ENCODE measurements at regions not wholly inside any gene's neighbourhood (a gene's known extent, or its start where the extent isn't known, plus 50 kb on each side); places are given as distances from the start of the nearest gene placed in this dataset.

DNA sequence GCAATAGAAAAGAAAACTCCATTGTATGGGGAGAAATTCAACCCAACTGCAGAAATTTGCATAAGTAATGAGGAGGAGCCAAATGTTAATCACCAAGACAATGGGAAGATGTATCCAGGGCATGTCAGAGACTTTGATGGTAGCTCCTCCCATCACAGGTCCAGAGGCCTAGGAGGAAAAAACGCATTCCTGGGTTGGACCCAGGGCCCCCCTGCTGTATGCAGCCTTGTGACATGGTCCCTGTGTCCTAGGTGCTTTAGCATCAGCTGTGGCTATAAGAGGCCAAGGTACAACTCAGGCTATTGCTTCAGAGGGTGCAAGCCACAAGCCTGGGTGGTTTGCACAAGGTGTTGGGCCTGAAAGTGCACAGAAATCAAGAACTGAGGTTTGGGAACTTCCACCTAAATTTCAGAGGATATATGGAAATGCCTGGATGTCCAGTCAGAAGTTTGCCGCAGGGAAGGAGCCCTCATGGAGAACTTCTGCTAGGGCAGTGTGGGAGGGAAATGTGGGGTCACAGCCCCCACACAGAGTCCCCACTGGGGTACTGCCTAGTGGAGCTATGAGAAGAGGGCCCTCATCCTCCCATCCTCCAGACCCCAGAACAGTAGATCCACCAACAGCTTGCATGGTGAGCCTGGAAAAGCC is 162.3 kb downstream of the TGFB2 start:
- Histone ChIP-seq H3K36me3 (ENCODE audit: insufficient read depth, low read length) (no peaks in the 10 kb centered on the region), H3K79me2 (ENCODE audit: insufficient read depth, low read depth, low read length) (no peaks in the 10 kb centered on the region), H3K9me2 (ENCODE audit: insufficient read depth, low read length) (no peaks in the 10 kb centered on the region), H3K9me3 (ENCODE audit: low read length) (no peaks in the 10 kb centered on the region), H3K4me1 (ENCODE audit: insufficient read depth, low read length, poor library complexity, severe bottlenecking) (no peaks in the 10 kb centered on the region), H3K4me3 (ENCODE audit: low read depth, low read length, poor library complexity, severe bottlenecking) (no peak overlapping the region), H3K27ac (ENCODE audit: low read depth, low read length, poor library complexity, severe bottlenecking) (no peak overlapping the region), H4K20me1 (ENCODE audit: insufficient read depth, low read length) (no peaks in the 10 kb centered on the region), H2AFZ (ENCODE audit: low read length) (no peak overlapping the region), H3K4me2 (ENCODE audit: low read length) (no peak overlapping the region)
- intact Hi-C loops (cut with micrococcal nuclease; ENCODE audit: unreplicated experiment): no loop called here
- DNase-seq (ENCODE audit: low spot score): peak; percentile 2
- BruUV-seq (replicated peaks): no TSS peak
- ChIA-PET CTCF (ENCODE audit: unreplicated experiment) (no interaction called here), POLR2A (interaction anchor here (0.6 kb wide), 1 partner anchor 15 kb away, joined by 3 read pairs; no protein-coding TSS in a partner anchor)
- TF ChIP-seq EZH2phosphoT487 (IDR thresholded peaks at IDR 0.05; ENCODE audit: borderline replicate concordance, low read depth, low read length): no peak

DNA sequence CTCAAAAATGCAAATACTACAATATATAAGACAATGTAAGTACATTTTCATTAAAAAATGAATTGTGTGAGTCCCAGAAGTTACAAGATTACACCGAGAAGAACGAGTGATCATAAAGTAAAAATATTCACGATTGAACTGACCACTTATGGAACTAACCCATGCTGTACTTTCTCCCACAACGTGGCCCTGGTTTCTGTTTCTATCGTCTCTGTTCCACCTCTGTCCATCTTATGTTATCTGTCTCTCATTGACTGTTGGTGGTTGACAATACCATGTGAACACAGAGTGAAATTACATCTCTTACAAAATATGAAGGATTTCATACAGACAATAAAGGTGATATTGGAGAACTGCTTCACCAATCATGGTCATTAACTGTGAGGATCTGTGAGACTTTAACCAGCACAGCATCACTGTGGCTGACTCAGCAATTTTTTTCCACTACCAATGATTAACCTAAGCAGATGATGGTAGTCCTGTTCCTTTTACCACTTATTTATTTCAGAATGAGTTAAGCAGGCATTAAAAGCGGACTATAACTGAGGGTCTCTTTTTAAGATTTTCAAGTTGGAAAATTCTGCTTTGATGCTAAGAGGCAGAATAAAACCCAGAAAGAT is 165.1 kb downstream of the TGFB2 start:
- TF ChIP-seq EZH2phosphoT487 (IDR thresholded peaks at IDR 0.05; ENCODE audit: borderline replicate concordance, low read depth, low read length): no peak
- TF ChIP-seq, protein P1, sequence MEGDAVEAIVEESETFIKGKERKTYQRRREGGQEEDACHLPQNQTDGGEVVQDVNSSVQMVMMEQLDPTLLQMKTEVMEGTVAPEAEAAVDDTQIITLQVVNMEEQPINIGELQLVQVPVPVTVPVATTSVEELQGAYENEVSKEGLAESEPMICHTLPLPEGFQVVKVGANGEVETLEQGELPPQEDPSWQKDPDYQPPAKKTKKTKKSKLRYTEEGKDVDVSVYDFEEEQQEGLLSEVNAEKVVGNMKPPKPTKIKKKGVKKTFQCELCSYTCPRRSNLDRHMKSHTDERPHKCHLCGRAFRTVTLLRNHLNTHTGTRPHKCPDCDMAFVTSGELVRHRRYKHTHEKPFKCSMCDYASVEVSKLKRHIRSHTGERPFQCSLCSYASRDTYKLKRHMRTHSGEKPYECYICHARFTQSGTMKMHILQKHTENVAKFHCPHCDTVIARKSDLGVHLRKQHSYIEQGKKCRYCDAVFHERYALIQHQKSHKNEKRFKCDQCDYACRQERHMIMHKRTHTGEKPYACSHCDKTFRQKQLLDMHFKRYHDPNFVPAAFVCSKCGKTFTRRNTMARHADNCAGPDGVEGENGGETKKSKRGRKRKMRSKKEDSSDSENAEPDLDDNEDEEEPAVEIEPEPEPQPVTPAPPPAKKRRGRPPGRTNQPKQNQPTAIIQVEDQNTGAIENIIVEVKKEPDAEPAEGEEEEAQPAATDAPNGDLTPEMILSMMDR (conservative IDR thresholded peaks at IDR 0.05; ENCODE audit: low read length): no peak
- intact Hi-C loops (cut with micrococcal nuclease; ENCODE audit: unreplicated experiment): no loop called here

DNA sequence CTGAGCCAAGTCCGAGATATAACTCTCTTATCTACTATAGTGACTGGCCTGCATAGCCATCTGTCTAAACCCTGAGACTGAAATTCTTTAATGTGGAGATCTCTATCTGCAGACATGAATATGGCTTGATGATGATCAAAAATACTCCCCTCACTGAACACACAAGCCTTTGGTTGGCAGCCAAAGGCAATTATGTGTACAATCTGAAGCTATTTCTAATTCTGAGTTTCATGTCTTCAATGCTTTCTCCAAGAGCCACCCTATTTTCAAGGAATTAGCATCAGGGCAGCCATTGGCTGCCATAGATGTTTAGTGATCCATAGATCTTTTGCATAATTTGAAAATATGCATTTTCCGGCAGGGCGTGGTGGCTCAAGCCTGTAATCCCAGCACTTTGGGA is 168.2 kb downstream of the TGFB2 start:
- no peak overlapping the region for H3K4me2 ChIP-seq (ENCODE audit: low read length)
- H3K79me2 ChIP-seq (ENCODE audit: insufficient read depth, low read depth, low read length): no peaks in the 10 kb centered on the region
- H2AFZ ChIP-seq (ENCODE audit: low read length): no peak overlapping the region
- CTCF ChIA-PET (ENCODE audit: unreplicated experiment): no interaction called here
- no peak overlapping the region for H3K27ac ChIP-seq (ENCODE audit: low read depth, low read length, poor library complexity, severe bottlenecking)
- no peaks in the 10 kb centered on the region for H3K9me2 ChIP-seq (ENCODE audit: insufficient read depth, low read length)
- H4K20me1 ChIP-seq (ENCODE audit: insufficient read depth, low read length): no peaks in the 10 kb centered on the region
- H3K4me3 ChIP-seq (ENCODE audit: low read depth, low read length, poor library complexity, severe bottlenecking): no peak overlapping the region
- DNase-seq (ENCODE audit: low spot score): no peak
- intact Hi-C loops (cut with micrococcal nuclease; ENCODE audit: unreplicated experiment): no loop called here
- no peaks in the 10 kb centered on the region for H3K4me1 ChIP-seq (ENCODE audit: insufficient read depth, low read length, poor library complexity, severe bottlenecking)
- BruUV-seq (replicated peaks): no TSS peak
- TF ChIP-seq, protein P1 (conservative IDR thresholded peaks at IDR 0.05; ENCODE audit: low read length): no peak
- no peak for TF ChIP-seq EZH2phosphoT487 (IDR thresholded peaks at IDR 0.05; ENCODE audit: borderline replicate concordance, low read depth, low read length)
- POLR2A ChIA-PET: no interaction called here
- no peaks in the 10 kb centered on the region for H3K9me3 ChIP-seq (ENCODE audit: low read length)
- no peaks in the 10 kb centered on the region for H3K36me3 ChIP-seq (ENCODE audit: insufficient read depth, low read length)

More for the DNA sequence above, 165.1 kb downstream of the TGFB2 start:
- DNase-seq (ENCODE audit: low spot score): no peak
- Histone ChIP-seq H3K9me2 (ENCODE audit: insufficient read depth, low read length) (no peaks in the 10 kb centered on the region), H3K36me3 (ENCODE audit: insufficient read depth, low read length) (no peaks in the 10 kb centered on the region), H3K4me1 (ENCODE audit: insufficient read depth, low read length, poor library complexity, severe bottlenecking) (no peaks in the 10 kb centered on the region), H4K20me1 (ENCODE audit: insufficient read depth, low read length) (no peaks in the 10 kb centered on the region), H3K4me3 (ENCODE audit: low read depth, low read length, poor library complexity, severe bottlenecking) (no peak overlapping the region), H3K9me3 (ENCODE audit: low read length) (no peaks in the 10 kb centered on the region), H3K4me2 (ENCODE audit: low read length) (no peak overlapping the region), H3K27ac (ENCODE audit: low read depth, low read length, poor library complexity, severe bottlenecking) (no peak overlapping the region), H3K79me2 (ENCODE audit: insufficient read depth, low read depth, low read length) (no peaks in the 10 kb centered on the region), H2AFZ (ENCODE audit: low read length) (no peak overlapping the region)
- POLR2A ChIA-PET: interaction anchor here (0.9 kb wide), 1 partner anchor 7 kb away, joined by 3 read pairs; no protein-coding TSS in a partner anchor
- no TSS peak for BruUV-seq (replicated peaks)
- CTCF ChIA-PET (ENCODE audit: unreplicated experiment): no interaction called here

Data from OCI-LY7 (cell line).